PC-3 (cell line): ENCODE measurements at regions not wholly inside any gene's neighbourhood (a gene's known extent, or its start where the extent isn't known, plus 50 kb on each side); places are given as distances from the start of the nearest gene placed in this dataset.

ENCODE experiments used
- ATAC-seq: fragments of 200-7000 bp; cut with Tn5 transposase; 2 replicates; pipeline ENCODE4 v1.9.1; 2020; ENCODE audit warnings: mild to moderate bottlenecking, moderate library complexity
- BruUV-seq: library from RNA; stranded (reverse); fragments of 400-500 nt; replicated peaks from 2 replicates; lab custom pipeline; 2021; lab: Mats Ljungman, UMichigan
- CTCF ChIA-PET: fragments of 300-600 bp; sonication (Branson Sonifier 250); formaldehyde crosslinking; loops from one replicate; lab custom pipeline; 2022; ENCODE audit warnings: antibody characterized with exemption; lab: Charles Lee
- POLR2A ChIA-PET: fragments of 300-600 bp; sonication (Branson Sonifier 250); formaldehyde crosslinking; loops from one replicate; lab custom pipeline; 2022; ENCODE audit warnings: antibody characterized with exemption; ENCODE audit not compliant: unreplicated experiment; lab: Charles Lee
- DNase-seq: peaks from one replicate; pipeline ENCODE4 v3.0.0-alpha.2; 2015
- H2AFZ ChIP-seq: fragments of 300-600 bp; sonication (generic); 2 replicates; pipeline ENCODE4 v1.6.0; 2016; ENCODE audit warnings: antibody characterized with exemption, low read length
- H3F3A ChIP-seq: fragments of 300-600 bp; sonication (generic); one replicate; pipeline ENCODE4 v1.6.0; 2017; ENCODE audit warnings: antibody characterized with exemption, low read length, control low read depth, mild to moderate bottlenecking; ENCODE audit not compliant: unreplicated experiment
- H3K27ac ChIP-seq: fragments of 300-600 bp; sonication (generic); 2 replicates; pipeline ENCODE4 v1.5.1; 2016; ENCODE audit warnings: mild to moderate bottlenecking, low read length
- H3K27me3 ChIP-seq: fragments of 300-600 bp; sonication (generic); 2 replicates; pipeline ENCODE4 v1.6.1; 2016; ENCODE audit warnings: low read length, mixed read lengths
- H3K36me3 ChIP-seq: fragments of 300-600 bp; sonication (generic); 2 replicates; pipeline ENCODE4 v1.6.1; 2016; ENCODE audit warnings: low read depth, mixed run types, low read length, mixed read lengths
- H3K4me1 ChIP-seq: fragments of 300-600 bp; sonication (generic); 2 replicates; pipeline ENCODE4 v1.5.1; 2016; ENCODE audit warnings: low read length; ENCODE audit not compliant: insufficient read depth
- H3K4me2 ChIP-seq: fragments of 300-600 bp; sonication (generic); 2 replicates; pipeline ENCODE4 v1.6.0; 2016; ENCODE audit warnings: low read length
- H3K4me3 ChIP-seq: fragments of 300-600 bp; sonication (generic); 2 replicates; pipeline ENCODE4 v1.5.1; 2016; ENCODE audit warnings: mild to moderate bottlenecking, low read length, mixed read lengths
- H3K79me2 ChIP-seq: fragments of 300-600 bp; sonication (generic); 2 replicates; pipeline ENCODE4 v1.6.1; 2017; ENCODE audit warnings: low read length, mixed read lengths
- H3K9ac ChIP-seq: fragments of 300-600 bp; sonication (generic); 2 replicates; pipeline ENCODE4 v1.6.0; 2016; ENCODE audit warnings: mild to moderate bottlenecking, low read length
- H3K9me2 ChIP-seq: fragments of 300-600 bp; sonication (generic); replicated peaks from 2 replicates; pipeline ENCODE4 v1.6.1; 2016; ENCODE audit warnings: mixed run types, low read length, mixed read lengths
- H3K9me3 ChIP-seq: fragments of 300-600 bp; sonication (generic); 2 replicates; pipeline ENCODE4 v1.6.1; 2016; ENCODE audit warnings: low read length, mixed read lengths
- H4K20me1 ChIP-seq: fragments of 300-600 bp; sonication (generic); 2 replicates; pipeline ENCODE4 v1.6.1; 2016; ENCODE audit warnings: low read length, mixed read lengths
- EZH2 ChIP-seq: fragments of 300-600 bp; sonication (generic); IDR thresholded peaks from one replicate; pipeline ENCODE4 v1.6.1; 2017; ENCODE audit warnings: antibody characterized with exemption, mild to moderate bottlenecking, low read length; ENCODE audit not compliant: unreplicated experiment
- EZH2phosphoT487 ChIP-seq: fragments of 300-600 bp; sonication (generic); IDR thresholded peaks from 2 replicates; pipeline ENCODE4 v1.6.1; 2018; ENCODE audit warnings: mild to moderate bottlenecking, antibody characterized with exemption, low read length, borderline replicate concordance
- intact Hi-C: fragments of 100-400 bp; cut with micrococcal nuclease; formaldehyde crosslinking; loops from 2 replicates; pipeline ENCODE4 v1.9.0; 2023
- TF ChIP-seq, protein P1 (sequence below): fragments of 300-600 bp; sonication (generic); conservative IDR thresholded peaks from 2 replicates; pipeline ENCODE4 v1.5.1; 2017; ENCODE audit warnings: antibody characterized with exemption, low read depth, mild to moderate bottlenecking, low read length

DNA sequence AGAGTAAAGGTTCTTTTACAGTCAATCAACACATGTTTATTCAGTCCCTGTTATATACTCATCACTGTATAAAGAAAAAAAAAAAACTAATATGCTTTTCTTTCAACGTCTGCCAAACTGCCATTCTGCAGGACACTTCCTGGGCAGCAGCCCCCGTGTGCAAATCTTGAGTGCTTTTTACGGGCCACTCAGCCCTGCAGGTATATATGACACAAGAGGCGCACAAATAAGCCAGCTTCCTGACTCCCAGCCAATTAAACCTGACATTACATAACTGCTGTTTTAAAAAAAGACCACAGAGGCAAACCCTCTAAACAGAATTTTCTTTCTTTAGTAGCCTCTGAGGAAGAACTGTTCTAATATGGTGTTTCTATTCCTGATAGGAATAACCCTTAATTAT is 263.0 kb upstream of the NEBL start:
- BruUV-seq: no TSS peak
- ChIA-PET POLR2A (interaction anchor here (0.7 to 1.0 kb wide), 2 partner anchors 25 to 1148 kb away, joined by 4 to 7 read pairs; no protein-coding TSS in a partner anchor), CTCF (interaction anchor here (0.6 kb wide), 1 partner anchor 337 kb away, joined by 3 read pairs; no protein-coding TSS in a partner anchor)
- Histone ChIP-seq H3K27me3 (no peaks in the 10 kb centered on the region), H3K4me1 (peaks cover 22% of the 10 kb centered on the region), H4K20me1 (no peaks in the 10 kb centered on the region), H3K36me3 (no peaks in the 10 kb centered on the region), H3F3A (no peaks in the 10 kb centered on the region), H3K79me2 (no peaks in the 10 kb centered on the region), H3K4me2 (peak overlapping the region; percentile 50), H3K9me2 (no peaks in the 10 kb centered on the region), H3K9me3 (no peaks in the 10 kb centered on the region), H2AFZ (0 out of 2 replicates have a peak overlapping the region, but pooled peaks have one; percentile 19), H3K4me3 (no peak overlapping the region), H3K9ac (no peak overlapping the region), H3K27ac (no peak overlapping the region)
- intact Hi-C loops: loop anchor here (10.0 kb wide), 3 partner anchors 165 to 365 kb away; partner anchors contain the start of gene SKIDA1
- TF ChIP-seq, protein P1, sequence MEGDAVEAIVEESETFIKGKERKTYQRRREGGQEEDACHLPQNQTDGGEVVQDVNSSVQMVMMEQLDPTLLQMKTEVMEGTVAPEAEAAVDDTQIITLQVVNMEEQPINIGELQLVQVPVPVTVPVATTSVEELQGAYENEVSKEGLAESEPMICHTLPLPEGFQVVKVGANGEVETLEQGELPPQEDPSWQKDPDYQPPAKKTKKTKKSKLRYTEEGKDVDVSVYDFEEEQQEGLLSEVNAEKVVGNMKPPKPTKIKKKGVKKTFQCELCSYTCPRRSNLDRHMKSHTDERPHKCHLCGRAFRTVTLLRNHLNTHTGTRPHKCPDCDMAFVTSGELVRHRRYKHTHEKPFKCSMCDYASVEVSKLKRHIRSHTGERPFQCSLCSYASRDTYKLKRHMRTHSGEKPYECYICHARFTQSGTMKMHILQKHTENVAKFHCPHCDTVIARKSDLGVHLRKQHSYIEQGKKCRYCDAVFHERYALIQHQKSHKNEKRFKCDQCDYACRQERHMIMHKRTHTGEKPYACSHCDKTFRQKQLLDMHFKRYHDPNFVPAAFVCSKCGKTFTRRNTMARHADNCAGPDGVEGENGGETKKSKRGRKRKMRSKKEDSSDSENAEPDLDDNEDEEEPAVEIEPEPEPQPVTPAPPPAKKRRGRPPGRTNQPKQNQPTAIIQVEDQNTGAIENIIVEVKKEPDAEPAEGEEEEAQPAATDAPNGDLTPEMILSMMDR: no peak; the same call in 1 of the 2 replicates
- no peak for TF ChIP-seq EZH2phosphoT487
- TF ChIP-seq EZH2: no peak
- peak; percentile 61 for DNase-seq
- peak; percentile 71 for ATAC-seq

DNA sequence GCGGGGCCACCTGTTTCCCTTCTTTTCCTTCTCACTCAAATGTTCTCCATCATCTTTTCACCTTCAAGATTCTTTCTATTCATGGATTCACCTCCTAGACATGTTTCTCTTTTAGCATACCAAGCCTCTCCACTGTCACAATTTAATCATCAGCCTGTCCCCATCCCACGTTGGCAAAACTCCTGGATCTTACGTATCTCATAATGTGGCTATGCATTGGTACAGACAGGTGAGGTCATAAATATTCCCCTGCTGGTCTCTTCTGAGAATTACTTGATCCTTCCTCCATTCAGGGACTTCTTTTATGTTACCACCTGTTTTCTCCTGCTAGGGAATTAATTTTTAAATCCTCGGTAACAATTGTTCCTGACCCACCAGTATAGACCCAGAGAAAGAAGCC is 262.6 kb upstream of the NEBL start:
- Histone ChIP-seq H3K36me3 (no peaks in the 10 kb centered on the region), H3K4me1 (peaks cover 22% of the 10 kb centered on the region), H3K27ac (no peak overlapping the region), H3K27me3 (no peaks in the 10 kb centered on the region), H3K4me2 (peak overlapping the region; percentile 50), H3K9me3 (no peaks in the 10 kb centered on the region), H4K20me1 (no peaks in the 10 kb centered on the region), H3K9ac (no peak overlapping the region), H3K79me2 (no peaks in the 10 kb centered on the region), H3F3A (no peaks in the 10 kb centered on the region), H3K9me2 (no peaks in the 10 kb centered on the region), H3K4me3 (no peak overlapping the region), H2AFZ (0 out of 2 replicates have a peak overlapping the region, but pooled peaks have one; percentile 19)
- TF ChIP-seq EZH2phosphoT487: no peak
- TF ChIP-seq, protein P1: peak; percentile 32; the same call in 1 of the 2 replicates
- peak; percentile 44 for DNase-seq
- CTCF ChIA-PET: interaction anchor here (0.6 kb wide), 1 partner anchor 337 kb away, joined by 3 read pairs; no protein-coding TSS in a partner anchor
- BruUV-seq: no TSS peak
- POLR2A ChIA-PET: interaction anchor here (0.7 to 1.0 kb wide), 2 partner anchors 25 to 1149 kb away, joined by 4 to 7 read pairs; no protein-coding TSS in a partner anchor
- intact Hi-C loops: loop anchor here (10.0 kb wide), 3 partner anchors 165 to 365 kb away; partner anchors contain the start of gene SKIDA1
- ATAC-seq: peak; percentile 42

DNA sequence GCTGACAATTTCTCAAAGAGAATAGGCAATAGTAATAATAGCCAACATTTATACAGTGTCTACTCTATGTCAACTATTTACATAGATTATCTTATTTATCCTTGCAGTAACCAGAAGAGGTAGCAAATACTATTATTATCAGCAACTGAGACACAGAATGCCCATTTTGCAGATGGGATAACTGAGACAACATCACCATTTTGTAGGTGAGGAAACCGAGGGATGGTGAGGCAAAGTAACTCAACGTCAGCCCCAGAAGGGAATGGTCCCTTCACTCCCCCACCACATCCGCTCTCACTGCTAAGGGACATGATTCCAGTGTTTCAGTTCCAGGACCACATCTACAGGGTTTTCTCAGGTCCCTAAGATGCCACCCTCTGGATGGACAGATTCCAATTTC is 261.2 kb upstream of the NEBL start:
- no peak overlapping the region for H3K4me3 ChIP-seq
- ChIA-PET POLR2A (no interaction called here), CTCF (no interaction called here)
- H3K4me1 ChIP-seq: peaks cover 13% of the 10 kb centered on the region
- H3K79me2 ChIP-seq: no peaks in the 10 kb centered on the region
- TF ChIP-seq, protein P1: no peak
- TF ChIP-seq EZH2 (no peak), EZH2phosphoT487 (no peak)
- intact Hi-C loops: no loop called here
- no peaks in the 10 kb centered on the region for H3K9me2 ChIP-seq
- no peak overlapping the region for H2AFZ ChIP-seq
- H4K20me1 ChIP-seq: no peaks in the 10 kb centered on the region
- no peaks in the 10 kb centered on the region for H3K27me3 ChIP-seq
- no peak overlapping the region for H3K4me2 ChIP-seq
- DNase-seq (no peak), ATAC-seq (no peak)
- H3K9ac ChIP-seq: no peak overlapping the region
- no TSS peak for BruUV-seq
- H3F3A ChIP-seq: no peaks in the 10 kb centered on the region
- no peaks in the 10 kb centered on the region for H3K9me3 ChIP-seq
- H3K36me3 ChIP-seq: no peaks in the 10 kb centered on the region
- no peak overlapping the region for H3K27ac ChIP-seq
